ENCODE measurements at regions not wholly inside any gene's neighbourhood (a gene's known extent, or its start where the extent isn't known, plus 50 kb on each side); places are given as distances from the start of the nearest gene placed in this dataset.

GRCh38 chr14:34027130-34027989, 76.5 kb upstream of the EGLN3 start:
- no peak overlapping the region for H3K4me3 ChIP-seq (ENCODE audit: low read depth, low read length)
- TF ChIP-seq CTCF (IDR thresholded peaks at IDR 0.05; ENCODE audit: low read depth, low read length) = no peak

DNA sequence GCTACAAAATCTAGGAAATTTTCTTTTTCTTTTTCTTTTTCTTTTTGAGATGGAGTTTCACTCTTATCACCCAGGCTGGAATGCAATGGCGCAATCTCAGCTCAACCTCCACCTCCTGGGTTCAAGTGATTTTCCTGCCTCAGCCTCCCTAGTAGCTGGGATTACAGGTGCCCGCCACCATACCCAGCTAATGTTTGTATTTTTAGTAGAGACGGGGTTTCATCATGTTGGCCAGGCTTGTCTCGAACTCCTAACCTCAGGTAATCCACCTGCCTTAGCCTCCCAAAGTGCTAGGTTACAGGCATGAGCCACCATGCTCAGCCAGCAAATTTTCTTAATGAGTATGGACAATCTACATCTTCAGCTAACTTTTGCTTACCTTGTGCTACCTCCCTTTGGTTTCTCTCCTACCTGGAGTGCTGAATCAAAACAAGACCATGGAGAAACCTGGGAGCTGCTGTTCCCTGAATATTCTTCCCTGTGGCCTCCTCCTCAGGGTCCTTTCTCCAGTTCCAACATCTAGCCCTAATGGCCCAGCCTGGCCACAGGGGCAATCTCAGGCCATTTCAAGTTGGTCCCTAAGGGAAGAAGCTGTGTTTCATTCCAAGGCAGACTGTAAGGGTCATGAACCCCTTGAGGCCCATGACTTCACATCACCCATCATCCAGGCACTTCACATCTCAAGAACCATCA, 74.6 kb upstream of the EGLN3 start:
- no peak for TF ChIP-seq CTCF (IDR thresholded peaks at IDR 0.05; ENCODE audit: low read depth, low read length)

DNA sequence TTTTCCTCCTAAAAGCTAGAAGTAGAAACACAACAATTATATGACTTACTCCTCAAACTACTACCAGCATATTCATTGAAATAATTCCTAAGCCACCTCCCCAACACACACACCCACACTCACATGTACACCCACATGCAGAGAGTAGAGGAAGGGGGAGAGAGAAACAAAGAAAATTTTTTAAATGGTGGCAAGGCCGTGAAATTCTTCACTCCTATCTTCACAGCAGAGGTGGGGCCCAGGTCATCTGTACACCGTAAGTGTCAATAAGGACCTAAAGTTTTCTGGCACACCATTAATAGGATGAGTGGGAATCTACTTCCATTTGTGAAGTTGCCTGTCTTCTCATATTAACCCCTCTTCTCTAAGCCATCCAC, 73.9 kb upstream of the EGLN3 start:
- no peak overlapping the region for H3K4me3 ChIP-seq (ENCODE audit: low read depth, low read length)
- no peak for TF ChIP-seq CTCF (IDR thresholded peaks at IDR 0.05; ENCODE audit: low read depth, low read length)

More for the DNA sequence above, 74.6 kb upstream of the EGLN3 start:
- H3K4me3 ChIP-seq (ENCODE audit: low read depth, low read length) = no peak overlapping the region

DNA sequence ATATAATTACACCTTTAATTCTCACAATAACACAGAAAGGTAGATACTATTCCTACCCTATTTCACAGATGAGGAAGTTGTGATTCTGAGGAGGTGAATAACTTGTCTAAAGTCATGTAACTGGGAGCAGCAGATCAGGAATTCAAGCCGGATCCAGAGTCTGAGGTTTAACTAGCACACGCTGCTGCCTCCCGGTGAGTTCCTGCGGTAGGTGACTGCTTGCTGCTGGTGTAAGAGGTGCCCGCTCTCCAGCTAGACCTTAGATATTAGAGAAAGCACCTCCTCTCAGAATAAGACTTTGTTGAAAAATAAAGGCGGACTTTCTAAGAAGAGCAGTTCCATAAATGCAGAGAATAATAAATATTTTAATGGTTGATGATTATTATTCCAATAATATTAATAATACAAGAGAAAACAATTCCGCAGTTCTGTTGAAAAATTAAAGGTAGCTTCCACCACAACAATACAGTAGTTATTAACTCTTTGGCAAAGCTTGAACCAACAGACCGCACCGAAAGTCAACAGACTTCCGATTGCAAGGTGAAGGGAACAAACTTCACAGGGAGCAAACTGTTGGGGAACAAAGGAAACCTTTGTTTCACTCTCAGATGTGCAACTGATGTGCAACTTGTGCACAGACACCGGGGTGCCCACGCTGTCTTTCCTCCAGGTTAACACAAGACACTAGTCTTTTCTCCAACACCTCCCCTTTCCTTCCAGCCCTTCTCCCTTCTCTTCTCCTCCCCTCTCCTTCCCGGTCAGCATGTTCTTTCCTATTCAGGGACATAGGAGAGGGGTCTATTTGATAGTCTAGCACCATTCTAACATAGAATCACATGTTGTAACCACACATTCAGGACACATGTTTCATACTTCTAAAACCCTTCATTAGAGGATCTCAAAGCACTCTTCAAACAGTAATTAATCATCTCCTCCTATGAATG, 73.2 kb upstream of the EGLN3 start:
- H3K4me3 ChIP-seq (ENCODE audit: low read depth, low read length) = no peak overlapping the region

DNA sequence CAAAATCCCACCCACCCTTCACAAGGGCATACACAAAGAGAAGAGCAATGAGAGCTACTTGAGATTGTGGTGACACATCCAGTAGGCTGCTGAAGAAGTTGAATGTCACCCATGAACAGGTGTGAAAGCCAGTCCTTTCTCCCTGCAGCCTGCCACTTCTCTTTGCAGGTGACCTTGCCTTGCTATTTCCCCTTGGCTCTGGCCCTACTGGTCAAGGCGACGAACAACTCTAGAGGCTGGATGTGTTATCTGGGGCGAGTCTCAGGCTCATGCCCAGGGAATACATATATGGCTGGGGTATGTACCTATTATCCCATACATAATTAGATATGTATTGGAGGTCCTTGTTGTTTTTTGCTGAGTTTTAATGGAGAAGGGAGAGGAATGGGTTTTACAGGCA, 70.2 kb upstream of the EGLN3 start:
- TF ChIP-seq CTCF (IDR thresholded peaks at IDR 0.05; ENCODE audit: low read depth, low read length) = no peak
- H3K4me3 ChIP-seq (ENCODE audit: low read depth, low read length) = no peak overlapping the region

More for the DNA sequence above, 73.2 kb upstream of the EGLN3 start:
- no peak for TF ChIP-seq CTCF (IDR thresholded peaks at IDR 0.05; ENCODE audit: low read depth, low read length)

GRCh38 chr14:34020014-34020413, 69.1 kb upstream of the EGLN3 start:
- no peak for TF ChIP-seq CTCF (IDR thresholded peaks at IDR 0.05; ENCODE audit: low read depth, low read length)
- H3K4me3 ChIP-seq (ENCODE audit: low read depth, low read length) = no peak overlapping the region
